HCT116 (cell line): ENCODE measurements at regions not wholly inside any gene's neighbourhood (a gene's known extent, or its start where the extent isn't known, plus 50 kb on each side); places are given as distances from the start of the nearest gene placed in this dataset.

Experiments used
- ATAC-seq: fragments of 200-7000 bp; cut with Tn5 transposase; 2 replicates; pipeline ENCODE4 v1.9.1; 2020; ENCODE audit warnings: mild to moderate bottlenecking, moderate library complexity
- BruUV-seq: library from RNA; stranded (reverse); fragments of 400-500 nt; replicated peaks from 2 replicates; lab custom pipeline; 2021; lab: Mats Ljungman, UMichigan
- CTCF ChIA-PET: fragments of 300-600 bp; sonication (Branson Sonifier 250); formaldehyde crosslinking; loops from one replicate; lab custom pipeline; 2021; ENCODE audit warnings: antibody characterized with exemption; lab: Charles Lee
- POLR2A ChIA-PET: fragments of 300-600, 350-600 bp; sonication (Branson Sonifier 250); formaldehyde crosslinking; loops from one replicate; lab custom pipeline; 2021; ENCODE audit warnings: antibody characterized with exemption; lab: Charles Lee
- RAD21 ChIA-PET, 2 experiments: fragments of 300-600 bp; sonication (Branson Sonifier 250); formaldehyde crosslinking; loops; one replicate each; lab custom pipeline; 2023; ENCODE audit warnings: low total read pairs in 2 of 2; ENCODE audit not compliant: uncharacterized antibody in 2 of 2, unreplicated experiment in 2 of 2, low non-redundant PET in 1 of 2; lab: Charles Lee
- DNase-seq: peaks from one replicate; pipeline ENCODE4 v3.0.0-alpha.2; 2010; ENCODE audit warnings: low read depth, low spot score
- H2AFZ ChIP-seq: fragments of 200-600 bp; shearing (Covaris generic), sonication (generic); 2 replicates; pipeline ENCODE4 v1.6.1; 2017; ENCODE audit warnings: low read depth, mixed run types, mixed read lengths, antibody characterized with exemption, low read length; ENCODE audit not compliant: poor library complexity, severe bottlenecking
- H3K27ac ChIP-seq: 2 replicates; pipeline ENCODE4 v1.5.1; 2012; ENCODE audit warnings: low read depth, low read length
- H3K27me3 ChIP-seq: fragments of 200-600 bp; sonication (generic); 2 replicates; pipeline ENCODE4 v1.6.1; 2016; ENCODE audit warnings: mixed run types, low read length, mixed read lengths; ENCODE audit not compliant: insufficient read depth
- H3K36me3 ChIP-seq, 2 experiments: fragments of 200-500 bp in 1 of 2; fragments of 200-600 bp in 1 of 2; sonication (Bioruptor generic) in 1 of 2; sonication (generic) in 1 of 2; 2 replicates each; pipeline versions ENCODE4 v1.5.1 to v1.6.1; 2014 to 2016; ENCODE audit warnings: low read length in 2 of 2, inconsistent platforms in 1 of 2, mixed read lengths in 1 of 2, mixed run types in 1 of 2; ENCODE audit not compliant: insufficient read depth in 2 of 2, control insufficient read depth in 1 of 2
- H3K4me1 ChIP-seq, 2 experiments: fragments of 200-600 bp in 1 of 2; sonication (generic) in 1 of 2; 2 replicates each; pipeline versions ENCODE4 v1.5.1 to v1.6.1; 2012 to 2017; ENCODE audit warnings: low read length in 2 of 2, inconsistent platforms in 1 of 2, mild to moderate bottlenecking in 1 of 2, mixed read lengths in 1 of 2, mixed run types in 1 of 2, moderate library complexity in 1 of 2; ENCODE audit not compliant: insufficient read depth in 2 of 2, control insufficient read depth in 1 of 2
- H3K4me2 ChIP-seq: fragments of 200-600 bp; sonication (generic); 2 replicates; pipeline ENCODE4 v1.6.1; 2017; ENCODE audit warnings: mixed run types, low read length, mixed read lengths
- H3K4me3 ChIP-seq, 2 experiments: fragments of 200-600 bp in 1 of 2; sonication (generic) in 1 of 2; replicated peaks in 1 of 2; 2 replicates each; pipeline ENCODE4 v1.5.1; 2011 to 2016; ENCODE audit warnings: low read length in 2 of 2, control low read depth in 1 of 2, low read depth in 1 of 2, mild to moderate bottlenecking in 1 of 2, mixed read lengths in 1 of 2, mixed run types in 1 of 2
- H3K79me2 ChIP-seq: fragments of 200-600 bp; sonication (generic); 2 replicates; pipeline ENCODE4 v1.6.1; 2017; ENCODE audit warnings: mild to moderate bottlenecking, mixed run types, low read length, moderate library complexity, mixed read lengths; ENCODE audit not compliant: insufficient read depth
- H3K9ac ChIP-seq: fragments of 200-600 bp; sonication (generic); 2 replicates; pipeline ENCODE4 v1.6.1; 2016; ENCODE audit warnings: low read length, mixed read lengths
- H3K9me2 ChIP-seq: fragments of 200-600 bp; sonication (generic), shearing (Covaris generic); 2 replicates; pipeline ENCODE4 v1.6.1; 2017; ENCODE audit warnings: mixed run types, mild to moderate bottlenecking, moderate library complexity; ENCODE audit not compliant: insufficient read depth
- H3K9me3 ChIP-seq, 2 experiments: fragments of 200-500 bp in 1 of 2; fragments of 200-600 bp in 1 of 2; sonication (Bioruptor generic) in 1 of 2; sonication (generic) in 1 of 2; 2 replicates each; pipeline ENCODE4 v1.6.1; 2014 to 2017; ENCODE audit warnings: low read length in 2 of 2, mixed read lengths in 2 of 2, inconsistent platforms in 1 of 2, low read depth in 1 of 2, mild to moderate bottlenecking in 1 of 2, mixed run types in 1 of 2, moderate library complexity in 1 of 2; ENCODE audit not compliant: control insufficient read depth in 1 of 2, insufficient read depth in 1 of 2
- H4K20me1 ChIP-seq: fragments of 200-600 bp; sonication (generic), shearing (Covaris generic); 2 replicates; pipeline ENCODE4 v1.6.1; 2017; ENCODE audit warnings: mixed run types, mild to moderate bottlenecking, moderate library complexity; ENCODE audit not compliant: insufficient read depth
- CBX3 ChIP-seq: IDR thresholded peaks from 2 replicates; pipeline ENCODE4 v1.6.1; 2012; ENCODE audit warnings: low read depth
- CEBPB ChIP-seq: IDR thresholded peaks from 2 replicates; pipeline ENCODE4 v1.6.1; 2012; ENCODE audit warnings: low read depth
- EGR1 ChIP-seq: IDR thresholded peaks from 2 replicates; pipeline ENCODE4 v1.6.1; 2012; ENCODE audit warnings: low read depth
- ELF1 ChIP-seq: IDR thresholded peaks from 2 replicates; pipeline ENCODE4 v1.6.1; 2012; ENCODE audit warnings: low read depth, borderline replicate concordance
- EZH2phosphoT487 ChIP-seq: fragments of 200-600 bp; IDR thresholded peaks from 2 replicates; pipeline ENCODE4 v1.6.1; 2018; ENCODE audit warnings: antibody characterized with exemption, borderline replicate concordance
- FOSL1 ChIP-seq: IDR thresholded peaks from 2 replicates; pipeline ENCODE4 v1.6.1; 2012; ENCODE audit warnings: low read depth
- JUND ChIP-seq: IDR thresholded peaks from 2 replicates; pipeline ENCODE4 v1.6.1; 2012
- POLR2A ChIP-seq: IDR thresholded peaks from 2 replicates; pipeline ENCODE4 v1.7.0; 2011; ENCODE audit warnings: borderline replicate concordance; ENCODE audit not compliant: insufficient read depth, insufficient read length; ENCODE audit errors: extremely low read depth
- POLR2AphosphoS5 ChIP-seq: IDR thresholded peaks from 2 replicates; pipeline ENCODE4 v1.6.1; 2011; ENCODE audit warnings: mild to moderate bottlenecking, low read depth, low read length, moderate library complexity
- SIN3A ChIP-seq: IDR thresholded peaks from 2 replicates; pipeline ENCODE4 v1.6.1; 2012; ENCODE audit warnings: low read depth
- SP1 ChIP-seq: IDR thresholded peaks from 2 replicates; pipeline ENCODE4 v1.6.1; 2012; ENCODE audit warnings: low read depth
- SRF ChIP-seq: IDR thresholded peaks from 2 replicates; pipeline ENCODE4 v1.6.1; 2012; ENCODE audit warnings: low read depth
- YY1 ChIP-seq: IDR thresholded peaks from 2 replicates; pipeline ENCODE4 v1.6.1; 2011; ENCODE audit warnings: low read length, low read depth, moderate library complexity, mild to moderate bottlenecking; ENCODE audit not compliant: insufficient replicate concordance; ENCODE audit errors: extremely low read depth
- ZFX ChIP-seq: fragments of 450-650 bp; IDR thresholded peaks from 2 replicates; pipeline ENCODE4 v1.6.1; 2017
- ZNF274 ChIP-seq: fragments of 200-500 bp; sonication (Bioruptor generic); IDR thresholded peaks from 2 replicates; pipeline ENCODE4 v1.6.1; 2014; ENCODE audit warnings: mild to moderate bottlenecking, low read depth, low read length, inconsistent platforms
- intact Hi-C: fragments of 100-400 bp; cut with micrococcal nuclease; formaldehyde crosslinking; loops from 2 replicates; pipeline ENCODE4 v1.10.0; 2022
- TF ChIP-seq, protein P1 (sequence below): IDR thresholded peaks from 2 replicates; pipeline ENCODE4 v1.6.1; 2012; ENCODE audit warnings: low read depth
- TF ChIP-seq, protein P2 (sequence below): IDR thresholded peaks from 2 replicates; pipeline ENCODE4 v1.6.1; 2012
- TF ChIP-seq, protein P3 (sequence below): IDR thresholded peaks from 2 replicates; pipeline ENCODE4 v1.6.1; 2011; ENCODE audit warnings: mild to moderate bottlenecking, low read length, moderate library complexity; ENCODE audit not compliant: insufficient replicate concordance; ENCODE audit errors: extremely low read depth

DNA sequence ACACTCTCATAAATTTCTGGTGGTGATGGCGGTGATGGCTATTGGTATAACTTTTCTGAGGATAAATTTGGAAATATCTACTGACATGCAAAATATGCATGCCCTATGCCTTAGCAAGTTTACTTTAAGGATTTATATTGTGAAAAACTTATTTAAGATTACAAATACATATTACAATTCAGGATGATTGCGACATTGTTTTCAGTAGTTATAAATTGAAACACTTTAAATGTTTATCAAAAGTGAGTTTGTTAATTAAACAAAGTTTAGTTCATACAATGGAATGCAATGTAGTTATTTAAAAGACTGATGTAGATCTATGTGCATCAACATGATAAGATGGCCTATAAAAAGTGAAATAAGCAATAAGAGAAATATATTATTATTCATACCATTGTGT lies 331.3 kb upstream of the NR5A2 start:
- CTCF ChIA-PET, result no interaction called here
- no peaks in the 10 kb centered on the region for H3K79me2 ChIP-seq
- no peak overlapping the region for H3K27ac ChIP-seq
- no TSS peak for BruUV-seq
- POLR2A ChIA-PET, result no interaction called here
- DNase-seq, result no peak
- H3K4me2 ChIP-seq, result no peak overlapping the region
- RAD21 ChIA-PET, result no interaction called here
- no peak for ATAC-seq
- H3K4me1 ChIP-seq, result peaks cover 4 to 10% of the 10 kb centered on the region in 2 experiments
- no peak overlapping the region for H2AFZ ChIP-seq
- H4K20me1 ChIP-seq, result no peaks in the 10 kb centered on the region
- H3K9me3 ChIP-seq, result no peaks in the 10 kb centered on the region
- H3K9ac ChIP-seq, result no peak overlapping the region
- H3K36me3 ChIP-seq, result no peaks in the 10 kb centered on the region
- H3K9me2 ChIP-seq, result no peaks in the 10 kb centered on the region
- H3K4me3 ChIP-seq, result no peak overlapping the region
- H3K27me3 ChIP-seq, result no peaks in the 10 kb centered on the region
- intact Hi-C loops, result no loop called here
- TF ChIP-seq ZFX, result no peak
- TF ChIP-seq FOSL1, result no peak
- TF ChIP-seq EZH2phosphoT487, result no peak
- TF ChIP-seq EGR1, result no peak

DNA sequence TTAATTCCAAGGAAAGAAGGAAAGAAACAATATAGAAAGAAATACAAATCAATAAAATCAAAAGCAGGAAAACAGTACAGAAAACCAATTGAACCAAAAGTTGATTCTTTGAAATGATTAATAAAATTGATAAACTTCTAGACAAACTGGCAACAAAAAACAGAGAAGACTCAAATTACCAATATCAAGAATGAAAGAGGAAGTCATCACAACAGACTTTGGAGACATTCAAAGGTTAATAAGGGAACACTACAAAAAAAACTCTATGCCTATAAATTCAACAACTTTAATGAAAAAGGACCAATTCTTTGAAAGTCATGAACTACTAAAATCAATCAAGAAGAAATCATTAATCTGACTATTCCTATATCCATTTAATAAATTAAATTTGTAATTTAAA lies 329.3 kb upstream of the NR5A2 start:
- ATAC-seq, result no peak
- no peaks in the 10 kb centered on the region for H3K9me3 ChIP-seq
- H3K79me2 ChIP-seq, result no peaks in the 10 kb centered on the region
- no peaks in the 10 kb centered on the region for H3K27me3 ChIP-seq
- no peaks in the 10 kb centered on the region for H3K4me1 ChIP-seq
- H3K36me3 ChIP-seq, result no peaks in the 10 kb centered on the region
- POLR2A ChIA-PET, result no interaction called here
- H4K20me1 ChIP-seq, result no peaks in the 10 kb centered on the region
- H3K9me2 ChIP-seq, result no peaks in the 10 kb centered on the region
- peak overlapping the region; percentile 8 for H2AFZ ChIP-seq
- CTCF ChIA-PET, result no interaction called here
- no peak for DNase-seq
- H3K27ac ChIP-seq, result no peak overlapping the region
- no TSS peak for BruUV-seq
- no peak overlapping the region for H3K4me3 ChIP-seq
- H3K4me2 ChIP-seq, result no peak overlapping the region
- intact Hi-C loops, result no loop called here
- no peak overlapping the region for H3K9ac ChIP-seq
- RAD21 ChIA-PET, result no interaction called here
- TF ChIP-seq, protein P1, sequence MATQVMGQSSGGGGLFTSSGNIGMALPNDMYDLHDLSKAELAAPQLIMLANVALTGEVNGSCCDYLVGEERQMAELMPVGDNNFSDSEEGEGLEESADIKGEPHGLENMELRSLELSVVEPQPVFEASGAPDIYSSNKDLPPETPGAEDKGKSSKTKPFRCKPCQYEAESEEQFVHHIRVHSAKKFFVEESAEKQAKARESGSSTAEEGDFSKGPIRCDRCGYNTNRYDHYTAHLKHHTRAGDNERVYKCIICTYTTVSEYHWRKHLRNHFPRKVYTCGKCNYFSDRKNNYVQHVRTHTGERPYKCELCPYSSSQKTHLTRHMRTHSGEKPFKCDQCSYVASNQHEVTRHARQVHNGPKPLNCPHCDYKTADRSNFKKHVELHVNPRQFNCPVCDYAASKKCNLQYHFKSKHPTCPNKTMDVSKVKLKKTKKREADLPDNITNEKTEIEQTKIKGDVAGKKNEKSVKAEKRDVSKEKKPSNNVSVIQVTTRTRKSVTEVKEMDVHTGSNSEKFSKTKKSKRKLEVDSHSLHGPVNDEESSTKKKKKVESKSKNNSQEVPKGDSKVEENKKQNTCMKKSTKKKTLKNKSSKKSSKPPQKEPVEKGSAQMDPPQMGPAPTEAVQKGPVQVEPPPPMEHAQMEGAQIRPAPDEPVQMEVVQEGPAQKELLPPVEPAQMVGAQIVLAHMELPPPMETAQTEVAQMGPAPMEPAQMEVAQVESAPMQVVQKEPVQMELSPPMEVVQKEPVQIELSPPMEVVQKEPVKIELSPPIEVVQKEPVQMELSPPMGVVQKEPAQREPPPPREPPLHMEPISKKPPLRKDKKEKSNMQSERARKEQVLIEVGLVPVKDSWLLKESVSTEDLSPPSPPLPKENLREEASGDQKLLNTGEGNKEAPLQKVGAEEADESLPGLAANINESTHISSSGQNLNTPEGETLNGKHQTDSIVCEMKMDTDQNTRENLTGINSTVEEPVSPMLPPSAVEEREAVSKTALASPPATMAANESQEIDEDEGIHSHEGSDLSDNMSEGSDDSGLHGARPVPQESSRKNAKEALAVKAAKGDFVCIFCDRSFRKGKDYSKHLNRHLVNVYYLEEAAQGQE, result no peak
- no peak for TF ChIP-seq POLR2AphosphoS5
- TF ChIP-seq FOSL1, result no peak
- TF ChIP-seq SIN3A, result no peak
- TF ChIP-seq SRF, result no peak
- TF ChIP-seq SP1, result no peak
- TF ChIP-seq CEBPB, result no peak
- TF ChIP-seq POLR2A, result no peak
- no peak for TF ChIP-seq CBX3
- TF ChIP-seq, protein P2, sequence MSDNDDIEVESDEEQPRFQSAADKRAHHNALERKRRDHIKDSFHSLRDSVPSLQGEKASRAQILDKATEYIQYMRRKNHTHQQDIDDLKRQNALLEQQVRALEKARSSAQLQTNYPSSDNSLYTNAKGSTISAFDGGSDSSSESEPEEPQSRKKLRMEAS, result no peak
- TF ChIP-seq, protein P3, sequence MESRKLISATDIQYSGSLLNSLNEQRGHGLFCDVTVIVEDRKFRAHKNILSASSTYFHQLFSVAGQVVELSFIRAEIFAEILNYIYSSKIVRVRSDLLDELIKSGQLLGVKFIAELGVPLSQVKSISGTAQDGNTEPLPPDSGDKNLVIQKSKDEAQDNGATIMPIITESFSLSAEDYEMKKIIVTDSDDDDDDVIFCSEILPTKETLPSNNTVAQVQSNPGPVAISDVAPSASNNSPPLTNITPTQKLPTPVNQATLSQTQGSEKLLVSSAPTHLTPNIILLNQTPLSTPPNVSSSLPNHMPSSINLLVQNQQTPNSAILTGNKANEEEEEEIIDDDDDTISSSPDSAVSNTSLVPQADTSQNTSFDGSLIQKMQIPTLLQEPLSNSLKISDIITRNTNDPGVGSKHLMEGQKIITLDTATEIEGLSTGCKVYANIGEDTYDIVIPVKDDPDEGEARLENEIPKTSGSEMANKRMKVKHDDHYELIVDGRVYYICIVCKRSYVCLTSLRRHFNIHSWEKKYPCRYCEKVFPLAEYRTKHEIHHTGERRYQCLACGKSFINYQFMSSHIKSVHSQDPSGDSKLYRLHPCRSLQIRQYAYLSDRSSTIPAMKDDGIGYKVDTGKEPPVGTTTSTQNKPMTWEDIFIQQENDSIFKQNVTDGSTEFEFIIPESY, result no peak
- no peak for TF ChIP-seq JUND
- no peak for TF ChIP-seq ZFX
- TF ChIP-seq ZNF274, result no peak
- no peak for TF ChIP-seq ELF1
- no peak for TF ChIP-seq YY1
